Pancreas (tissue), 10 donors: ENCODE measurements at regions not wholly inside any gene's neighbourhood (a gene's known extent, or its start where the extent isn't known, plus 50 kb on each side); places are given as distances from the start of the nearest gene placed in this dataset.

Source experiments
- ATAC-seq, 4 donors: fragments of 200-7000 bp; cut with Tn5 transposase; one replicate each; pipeline versions ENCODE4 v1.8.0 to v1.9.1; 2020; ENCODE audit warnings: mild to moderate bottlenecking in 4 of 4, moderate library complexity in 4 of 4
- DNase-seq, 6 donors: peaks; one replicate each; pipeline ENCODE4 v3.0.0-alpha.2; 2020
- FAIRE-seq: peaks from 2 replicates; lab custom pipeline; 2012; peaks lifted over from hg19 to GRCh38; lab: Jason Lieb, UNC
- H3K27ac ChIP-seq, 4 donors: fragments of 200-600 bp; sonication (generic); 1 replicate in 3 of 4; 2 replicates in 1 of 4; pipeline versions ENCODE4 v1.5.0 to v1.8.0; 2020
- H3K27me3 ChIP-seq, 4 donors: fragments of 200-600 bp; one replicate each; pipeline ENCODE4 v1.8.0; 2021
- H3K36me3 ChIP-seq, 3 donors: fragments of 200-600 bp; sonication (generic) in 1 of 3; one replicate each; pipeline versions ENCODE4 v1.5.0 to v1.8.0; 2020 to 2021
- H3K4me1 ChIP-seq, 3 donors: fragments of 200-600 bp; one replicate each; pipeline ENCODE4 v1.8.0; 2021
- H3K4me3 ChIP-seq, 4 donors: fragments of 200-600 bp; sonication (generic) in 2 of 4; one replicate each; pipeline versions ENCODE4 v1.5.0 to v1.8.0; 2020 to 2021
- H3K9me3 ChIP-seq, 4 donors: fragments of 200-600 bp; one replicate each; pipeline ENCODE4 v1.8.0; 2021
- WGBS, 2 donors: extraction: QIAGEN DNeasy Blood & Tissue Kit; methylation state at CpG; one replicate each; pipeline ENCODE4 v1.1.7; 2013; 5-methylcytosine and 5-hydroxymethylcytosine counted together
- intact Hi-C, 3 donors: fragments of 100-400 bp; cut with DNase I; formaldehyde crosslinking; loops; one replicate each; pipeline versions ENCODE4 v1.11.1 to v1.14.2; 2022
- TF ChIP-seq, protein P1 (sequence below), 4 donors: fragments of 200-600 bp; sonication (generic) in 3 of 4; IDR thresholded peaks; one replicate each; pipeline versions ENCODE4 v1.5.0 to v1.8.0; 2021; ENCODE audit warnings: antibody characterized with exemption in 4 of 4
- donor health status: healthy with polysubstance abuse.
- donor health status: DM: no; HTN: no; CAD: no; lungs with moderate emphysema.
- donor health status: DM: no; HTN: no; CAD: no.
- donor health status: control.
- donor health status: control.
- donor health status: Bipolar disorder and iron deficiency.
- donor health status: DM: yes; HTN: yes; CAD: no.
- donor health status: DM: no; HTN: no; CAD: no.
- donor health status: DM: no; HTN: no; CAD: no.
- donor health status: DM: yes; HTN: yes; CAD: no.

GRCh38 chr4:10316851-10317250 is 140.4 kb downstream of the ZNF518B start:
- Histone ChIP-seq H3K27ac (no peak overlapping the region), H3K36me3 (no peaks in the 10 kb centered on the region), H3K4me3 (no peak overlapping the region), H3K4me1 (no peaks in the 10 kb centered on the region), H3K9me3 (no peaks in the 10 kb centered on the region), H3K27me3 (no peaks in the 10 kb centered on the region)
- intact Hi-C loops = no loop called here
- 51 to 65% methylated on average over 3 of the region's 3 CpGs for WGBS, 2 donors
- FAIRE-seq (no peak), DNase-seq (no peak), ATAC-seq (no peak)
- TF ChIP-seq, protein P1, sequence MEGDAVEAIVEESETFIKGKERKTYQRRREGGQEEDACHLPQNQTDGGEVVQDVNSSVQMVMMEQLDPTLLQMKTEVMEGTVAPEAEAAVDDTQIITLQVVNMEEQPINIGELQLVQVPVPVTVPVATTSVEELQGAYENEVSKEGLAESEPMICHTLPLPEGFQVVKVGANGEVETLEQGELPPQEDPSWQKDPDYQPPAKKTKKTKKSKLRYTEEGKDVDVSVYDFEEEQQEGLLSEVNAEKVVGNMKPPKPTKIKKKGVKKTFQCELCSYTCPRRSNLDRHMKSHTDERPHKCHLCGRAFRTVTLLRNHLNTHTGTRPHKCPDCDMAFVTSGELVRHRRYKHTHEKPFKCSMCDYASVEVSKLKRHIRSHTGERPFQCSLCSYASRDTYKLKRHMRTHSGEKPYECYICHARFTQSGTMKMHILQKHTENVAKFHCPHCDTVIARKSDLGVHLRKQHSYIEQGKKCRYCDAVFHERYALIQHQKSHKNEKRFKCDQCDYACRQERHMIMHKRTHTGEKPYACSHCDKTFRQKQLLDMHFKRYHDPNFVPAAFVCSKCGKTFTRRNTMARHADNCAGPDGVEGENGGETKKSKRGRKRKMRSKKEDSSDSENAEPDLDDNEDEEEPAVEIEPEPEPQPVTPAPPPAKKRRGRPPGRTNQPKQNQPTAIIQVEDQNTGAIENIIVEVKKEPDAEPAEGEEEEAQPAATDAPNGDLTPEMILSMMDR (IDR thresholded peaks at IDR 0.05) = no peak

GRCh38 chr4:10315638-10316037 is 141.6 kb downstream of the ZNF518B start:
- Histone ChIP-seq H3K27ac (no peak overlapping the region), H3K4me1 (no peaks in the 10 kb centered on the region), H3K27me3 (no peaks in the 10 kb centered on the region), H3K4me3 (no peak overlapping the region), H3K36me3 (no peaks in the 10 kb centered on the region), H3K9me3 (no peaks in the 10 kb centered on the region)
- DNase-seq (no peak), FAIRE-seq (no peak), ATAC-seq (no peak)
- intact Hi-C loops = no loop called here
- 43 to 45% methylated on average over 4 of the region's 4 CpGs for WGBS, 2 donors
- TF ChIP-seq, protein P1 (IDR thresholded peaks at IDR 0.05) = no peak

- H3K4me3 ChIP-seq = no peak overlapping the region
- H3K36me3 ChIP-seq = no peaks in the 10 kb centered on the region
- ATAC-seq = no peak
- TF ChIP-seq, protein P1 (IDR thresholded peaks at IDR 0.05) = no peak
- intact Hi-C loops = no loop called here
- no peak for DNase-seq
- H3K27ac ChIP-seq = no peak overlapping the region
- FAIRE-seq = no peak
- H3K4me1 ChIP-seq = no peaks in the 10 kb centered on the region
- no peaks in the 10 kb centered on the region for H3K9me3 ChIP-seq
- no peaks in the 10 kb centered on the region for H3K27me3 ChIP-seq
- WGBS, 2 donors = 67 to 79% methylated on average over 3 of the region's 3 CpGs
Observed at GRCh38 chr4:10312568-10312967, 144.7 kb downstream of the ZNF518B start.

GRCh38 chr4:10311939-10312338 is 145.3 kb downstream of the ZNF518B start:
- DNase-seq (no peak), ATAC-seq (no peak), FAIRE-seq (no peak)
- Histone ChIP-seq H3K4me1 (no peaks in the 10 kb centered on the region), H3K27ac (no peak overlapping the region), H3K36me3 (no peaks in the 10 kb centered on the region), H3K4me3 (no peak overlapping the region), H3K9me3 (no peaks in the 10 kb centered on the region), H3K27me3 (no peaks in the 10 kb centered on the region)
- intact Hi-C loops = no loop called here
- 58 to 60% methylated on average over 4 of the region's 4 CpGs for WGBS, 2 donors
- TF ChIP-seq, protein P1 (IDR thresholded peaks at IDR 0.05) = no peak

DNA sequence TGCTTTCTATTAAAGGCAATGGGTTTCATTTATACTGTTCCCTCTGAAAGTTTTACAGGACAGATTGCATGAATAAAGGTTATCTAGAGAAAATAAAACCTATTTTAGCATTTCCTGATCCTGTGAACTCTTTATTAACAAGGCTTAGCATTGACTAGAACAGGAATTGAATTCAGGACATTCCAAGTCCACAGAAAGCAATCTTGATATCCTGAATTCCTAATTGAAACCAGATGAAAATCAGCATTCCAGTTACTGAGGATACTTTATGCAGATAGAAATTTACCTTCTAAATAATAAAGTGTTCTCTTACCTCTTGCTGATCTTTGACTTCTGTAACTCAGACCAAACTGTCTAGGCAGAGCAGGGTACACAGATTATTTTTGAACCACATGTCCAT is 151.4 kb downstream of the ZNF518B start:
- no peaks in the 10 kb centered on the region for H3K27me3 ChIP-seq
- DNase-seq = no peak
- ATAC-seq = no peak
- no peaks in the 10 kb centered on the region for H3K9me3 ChIP-seq
- no peaks in the 10 kb centered on the region for H3K4me1 ChIP-seq
- intact Hi-C loops = no loop called here
- TF ChIP-seq, protein P1 (IDR thresholded peaks at IDR 0.05) = no peak
- H3K27ac ChIP-seq = no peak overlapping the region
- no peak overlapping the region for H3K4me3 ChIP-seq
- no peaks in the 10 kb centered on the region for H3K36me3 ChIP-seq
- no peak for FAIRE-seq
